SK-N-MC (cell line): ENCODE measurements at regions not wholly inside any gene's neighbourhood (a gene's known extent, or its start where the extent isn't known, plus 50 kb on each side); places are given as distances from the start of the nearest gene placed in this dataset.

Source experiments
- EZH2 ChIP-seq: fragments of 200-600 bp; sonication (generic); IDR thresholded peaks from one replicate; pipeline ENCODE4 v1.6.1; 2017; ENCODE audit warnings: antibody characterized with exemption
- POLR2AphosphoS5 ChIP-seq: IDR thresholded peaks from 2 replicates; pipeline ENCODE4 v1.6.1; 2012; ENCODE audit warnings: mild to moderate bottlenecking, low read depth, low read length, borderline replicate concordance

- no peak for TF ChIP-seq POLR2AphosphoS5
- no peak for TF ChIP-seq EZH2
These were observed 261.1 kb downstream of the TBC1D4 start for GRCh38 chr13:75220861-75221260.
